ENCODE measurements at regions not wholly inside any gene's neighbourhood (a gene's known extent, or its start where the extent isn't known, plus 50 kb on each side); places are given as distances from the start of the nearest gene placed in this dataset.
"Not testable (repeated sequence)": the region's sequence is repeated elsewhere in the genome, so short reads cannot be mapped to it uniquely, and the experiment has no call there.

DNA sequence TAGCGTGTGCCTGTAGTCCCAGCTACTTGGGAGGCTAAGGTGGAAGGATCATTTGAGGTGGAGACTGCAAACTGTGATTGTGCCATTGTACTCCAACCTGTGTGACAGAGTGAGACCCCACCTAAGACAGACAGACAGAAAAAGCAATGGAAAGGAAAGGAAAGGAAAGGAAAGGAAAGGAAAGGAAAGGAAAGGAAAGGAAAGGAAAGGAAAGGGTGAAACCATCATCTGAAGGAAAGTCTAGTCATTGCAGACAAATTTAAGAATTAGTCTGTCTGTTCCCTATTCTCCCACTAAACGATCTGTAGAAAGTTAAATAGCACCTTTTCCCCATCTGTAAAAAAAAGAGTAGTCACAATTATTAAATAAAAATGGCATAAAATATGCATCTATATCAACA, 91.1 kb upstream of the SKAP2 start:
- no peak for DNase-seq (ENCODE audit: low spot score)

DNA sequence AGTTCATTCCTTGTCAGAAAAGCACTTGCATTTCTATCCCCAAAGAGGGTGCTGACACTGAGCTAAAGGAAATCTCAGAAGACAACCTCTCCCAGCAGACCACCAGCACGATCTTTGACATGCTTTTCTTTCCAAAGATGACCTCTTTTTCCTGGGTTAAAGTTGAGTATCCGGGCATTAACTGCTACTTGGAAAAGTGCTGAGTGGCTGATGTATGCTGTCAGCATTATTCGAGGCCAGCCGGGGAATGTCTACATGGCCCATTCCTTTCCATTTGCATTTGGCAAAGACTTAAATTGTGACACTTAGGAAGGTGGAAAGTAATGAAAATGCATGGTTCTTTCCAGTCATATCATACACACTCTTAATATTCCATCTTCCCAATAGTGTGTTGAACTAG, 90.6 kb upstream of the SKAP2 start:
- DNase-seq (ENCODE audit: low spot score) = no peak

GRCh38 chr7:26951407-26951950, 87.1 kb upstream of the SKAP2 start:
- no peak for DNase-seq (ENCODE audit: low spot score)

DNA sequence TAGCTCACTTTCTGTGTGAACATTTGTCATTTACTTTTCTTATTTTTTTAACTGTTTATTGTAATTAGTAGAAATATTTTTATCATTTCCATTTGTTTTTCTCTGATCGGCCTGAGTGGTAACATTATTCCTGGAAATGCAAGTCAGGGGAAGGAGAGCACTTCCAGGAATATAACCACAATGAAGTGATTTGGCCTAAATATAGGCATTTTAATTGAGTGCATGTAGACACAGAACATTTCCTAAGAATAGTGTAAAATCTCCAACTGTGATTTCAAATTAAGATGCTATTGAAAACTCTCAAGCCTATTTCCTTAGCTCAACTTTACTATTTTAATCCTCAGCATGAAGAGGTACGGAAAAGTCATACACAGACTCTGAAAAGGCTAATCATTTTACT, 86.5 kb upstream of the SKAP2 start:
- DNase-seq (ENCODE audit: low spot score) = no peak

DNA sequence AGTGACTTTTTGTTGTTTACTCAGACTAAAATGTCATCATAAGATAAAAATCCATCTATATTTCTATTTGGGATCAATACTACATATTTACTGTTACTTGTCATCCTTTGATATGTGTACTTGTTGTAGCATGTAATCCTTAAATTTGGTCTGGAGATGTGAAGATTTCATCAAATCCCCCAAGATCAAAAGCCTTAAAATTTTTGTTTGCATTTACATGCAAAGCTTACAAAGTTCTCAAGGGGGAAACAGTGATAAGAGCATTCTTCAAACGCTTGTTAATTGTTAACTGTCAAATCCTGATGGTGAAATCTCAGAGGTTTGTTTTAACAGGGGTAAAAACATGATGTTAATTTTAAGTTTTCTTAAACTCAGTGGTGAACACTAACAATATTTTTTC, 84.9 kb upstream of the SKAP2 start:
- DNase-seq (ENCODE audit: low spot score) = no peak

GRCh38 chr7:26948617-26949118, 84.3 kb upstream of the SKAP2 start:
- DNase-seq (ENCODE audit: low spot score) = no peak

DNA sequence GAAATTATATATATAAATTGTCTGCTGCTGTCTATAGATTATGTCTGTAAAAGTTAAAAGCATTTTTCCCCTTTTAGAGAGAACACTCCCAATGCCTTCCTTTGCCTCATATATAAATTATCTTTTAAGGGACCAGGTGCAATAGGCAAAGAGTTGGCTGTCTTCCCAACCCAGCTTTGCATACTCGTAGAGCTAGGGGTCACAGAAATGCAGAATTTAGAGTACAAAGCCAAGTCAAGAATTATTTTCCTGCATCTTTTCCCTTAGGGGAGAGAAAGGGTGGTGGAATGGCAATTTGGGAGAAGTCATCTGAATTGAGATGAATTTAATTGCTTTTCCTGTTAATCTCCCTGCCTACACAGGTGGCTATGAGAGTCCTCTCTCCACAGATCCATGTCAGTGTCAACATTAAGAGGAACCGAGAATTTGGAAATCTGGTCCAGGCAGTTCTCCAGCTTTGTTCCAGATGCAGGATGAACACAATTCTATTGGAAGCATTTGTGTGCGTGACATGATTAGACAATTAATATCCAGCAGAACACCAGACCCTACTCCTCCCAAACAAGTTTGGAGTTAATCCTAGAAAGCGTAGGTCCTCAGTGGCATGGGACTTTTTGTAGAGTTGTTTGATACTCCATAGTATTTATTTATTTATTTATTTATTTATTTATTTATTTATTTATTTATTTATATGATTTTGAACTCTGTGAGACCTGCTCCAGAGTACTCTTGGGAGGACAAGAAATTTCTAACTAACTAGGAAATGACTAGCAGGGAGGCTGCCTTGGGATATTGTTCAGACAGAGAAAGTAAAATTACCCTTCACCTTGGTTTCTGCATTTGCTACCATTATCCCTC, 80.3 kb upstream of the SKAP2 start:
- DNase-seq (ENCODE audit: low spot score) = no peak

GRCh38 chr7:26937939-26938623, 73.7 kb upstream of the SKAP2 start:
- no peak for DNase-seq (ENCODE audit: low spot score)

GRCh38 chr7:26937306-26937705, 72.9 kb upstream of the SKAP2 start:
- DNase-seq (ENCODE audit: low spot score) = no peak

- not testable (repeated sequence) for DNase-seq (ENCODE audit: low spot score)
Observed at GRCh38 chr7:26932616-26933015, 68.2 kb upstream of the SKAP2 start.

GRCh38 chr7:26930845-26931244, 66.5 kb upstream of the SKAP2 start:
- no peak for DNase-seq (ENCODE audit: low spot score)

- DNase-seq (ENCODE audit: low spot score) = peak; percentile 2
Observed at GRCh38 chr7:26930201-26930600, 65.8 kb upstream of the SKAP2 start.

- DNase-seq (ENCODE audit: low spot score) = no peak
Observed at GRCh38 chr7:26928703-26929347, 64.4 kb upstream of the SKAP2 start.

- no peak for DNase-seq (ENCODE audit: low spot score)
Observed at GRCh38 chr7:26925768-26926167, 61.4 kb upstream of the SKAP2 start.

- no peak for DNase-seq (ENCODE audit: low spot score)
Observed at GRCh38 chr7:26924149-26924767, 59.9 kb upstream of the SKAP2 start.

DNA sequence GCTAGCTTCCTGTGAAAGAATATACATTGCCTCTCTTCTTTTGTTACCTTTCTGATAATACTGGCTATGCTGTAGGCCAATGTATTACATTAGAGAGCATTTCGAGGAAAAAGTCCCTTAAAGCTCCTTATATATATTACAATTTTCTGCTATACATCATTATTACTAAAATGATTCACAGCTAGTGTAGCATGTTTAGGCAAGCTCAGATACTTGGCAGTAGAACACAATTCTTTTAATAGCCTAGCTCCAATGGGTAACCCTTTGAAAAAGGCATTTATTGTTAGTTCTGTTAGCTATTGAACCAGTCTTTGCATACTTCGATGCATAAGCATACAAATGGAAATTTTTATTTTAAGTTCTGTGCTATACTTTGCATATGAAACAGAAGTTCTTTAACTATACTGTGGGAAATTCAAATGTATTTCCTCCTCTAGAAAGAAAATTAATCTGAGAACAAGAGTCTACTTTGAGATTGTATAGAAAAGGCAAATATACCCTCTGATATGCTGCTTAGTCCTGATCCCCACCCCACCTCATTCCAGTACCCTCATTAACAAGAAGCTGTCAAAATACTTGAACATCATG, 55.6 kb upstream of the SKAP2 start:
- no peak for DNase-seq (ENCODE audit: low spot score)

DNA sequence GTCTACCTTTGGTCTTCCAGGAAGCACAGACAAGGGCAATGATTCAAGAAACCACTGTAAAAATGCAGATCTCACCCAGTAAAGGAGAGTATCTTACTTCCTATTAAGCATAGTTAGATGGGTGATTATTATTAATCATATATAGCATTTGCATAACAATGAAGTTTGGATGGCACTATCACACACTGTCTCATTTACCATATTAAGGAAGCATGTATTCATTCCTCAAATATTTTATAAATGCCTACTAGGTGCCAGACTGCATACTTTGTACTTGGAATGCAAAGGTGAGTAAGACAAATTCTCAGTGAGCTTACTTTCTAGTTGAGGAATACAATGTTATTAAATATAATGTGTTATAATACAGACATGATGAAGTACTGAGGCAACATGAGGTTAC, 53.9 kb upstream of the SKAP2 start:
- no peak for DNase-seq (ENCODE audit: low spot score)

DNA sequence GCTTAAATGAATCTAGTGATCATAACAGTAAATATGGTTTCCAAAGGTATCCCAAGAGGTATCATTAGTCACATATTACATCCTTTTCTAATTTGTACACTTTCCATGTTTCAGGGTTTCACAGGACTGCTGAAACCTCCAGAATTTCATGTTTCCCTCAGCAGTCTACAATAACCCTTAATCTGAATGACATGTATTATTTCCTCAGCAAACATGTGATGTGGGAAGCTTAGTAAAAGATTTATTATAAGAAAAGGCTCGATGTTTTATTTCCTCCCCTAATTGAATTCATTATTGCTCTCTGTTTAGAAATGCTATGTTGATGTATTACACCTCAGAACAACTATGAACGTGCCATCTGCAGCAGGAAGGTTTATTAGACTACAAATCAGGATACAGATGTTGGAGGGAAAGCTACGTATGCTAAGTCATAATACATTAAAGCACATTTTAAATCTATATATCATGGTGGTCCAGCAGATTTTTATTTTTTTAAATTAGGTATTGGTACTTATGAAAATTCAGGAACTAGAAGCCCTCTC, 52.5 kb upstream of the SKAP2 start:
- no peak for DNase-seq (ENCODE audit: low spot score)

DNA sequence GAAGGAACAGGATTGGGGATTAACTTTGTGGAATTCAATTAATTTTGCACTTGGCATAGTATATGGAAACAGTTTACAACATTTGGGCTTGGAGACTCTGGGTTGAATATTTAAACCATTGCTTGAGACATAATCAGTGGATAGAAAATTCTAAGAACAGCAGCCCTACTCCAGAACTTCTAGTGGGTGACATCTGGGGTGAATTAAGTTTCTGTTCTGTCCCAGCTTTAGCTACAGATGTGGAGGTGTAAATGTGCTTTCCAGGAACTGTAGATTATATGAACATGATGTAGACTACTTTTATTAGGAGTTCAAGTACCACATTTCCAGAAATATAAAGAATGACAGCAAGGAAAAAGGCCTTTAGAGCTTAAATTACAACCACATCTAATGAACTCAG, 51.9 kb upstream of the SKAP2 start:
- DNase-seq (ENCODE audit: low spot score) = no peak

Data from putamen (tissue), 1 donor.